Keratinocyte (primary cell): ENCODE measurements at regions not wholly inside any gene's neighbourhood (a gene's known extent, or its start where the extent isn't known, plus 50 kb on each side); places are given as distances from the start of the nearest gene placed in this dataset.

ENCODE experiments used
- DNase-seq: peaks from one replicate; pipeline ENCODE4 v3.0.0-alpha.2; 2011; ENCODE audit warnings: low read depth, missing footprints, low spot score
- FAIRE-seq: peaks from 2 replicates; lab custom pipeline; 2011; peaks lifted over from hg19 to GRCh38; lab: Jason Lieb, UNC
- H2AFZ ChIP-seq: 2 replicates; pipeline ENCODE4 v1.6.0; 2012; ENCODE audit warnings: low read length, control low read depth, inconsistent platforms; ENCODE audit not compliant: control insufficient read depth
- H3K27ac ChIP-seq: 2 replicates; pipeline ENCODE4 v1.5.1; 2011; ENCODE audit warnings: low read length; ENCODE audit not compliant: control insufficient read depth, insufficient read depth
- H3K27me3 ChIP-seq: 3 replicates; pipeline ENCODE4 v1.6.0; 2011; ENCODE audit warnings: low read length; ENCODE audit not compliant: control insufficient read depth, insufficient read depth; ENCODE audit errors: extremely low read depth
- H3K36me3 ChIP-seq, 2 experiments: 2 replicates in 1 of 2; 3 replicates in 1 of 2; pipeline ENCODE4 v1.5.1; 2011; ENCODE audit warnings: low read length in 2 of 2, mild to moderate bottlenecking in 1 of 2; ENCODE audit not compliant: control insufficient read depth in 2 of 2, insufficient read depth in 2 of 2; ENCODE audit errors: extremely low read depth in 1 of 2
- H3K4me1 ChIP-seq: 3 replicates; pipeline ENCODE4 v1.5.1; 2011; ENCODE audit warnings: low read length; ENCODE audit not compliant: control insufficient read depth, insufficient read depth; ENCODE audit errors: extremely low read depth
- H3K4me2 ChIP-seq: 3 replicates; pipeline ENCODE4 v1.6.0; 2011; ENCODE audit warnings: low read depth, low read length; ENCODE audit not compliant: control insufficient read depth, insufficient read depth; ENCODE audit errors: extremely low read depth
- H3K4me3 ChIP-seq, 3 experiments: fragments of 200-600 bp in 1 of 3; sonication (generic) in 1 of 3; 2 replicates in 2 of 3; 3 replicates in 1 of 3; pipeline ENCODE4 v1.5.1; 2011 to 2016; ENCODE audit warnings: low read length in 3 of 3, mild to moderate bottlenecking in 3 of 3, control low read depth in 2 of 3, inconsistent platforms in 1 of 3, low read depth in 1 of 3, mixed read lengths in 1 of 3, mixed run types in 1 of 3, moderate library complexity in 1 of 3; ENCODE audit not compliant: control insufficient read depth in 2 of 3, insufficient read depth in 2 of 3; ENCODE audit errors: extremely low read depth in 1 of 3
- H3K79me2 ChIP-seq: 2 replicates; pipeline ENCODE4 v1.6.0; 2012; ENCODE audit warnings: low read length; ENCODE audit not compliant: control insufficient read depth, insufficient read depth
- H3K9ac ChIP-seq: 3 replicates; pipeline ENCODE4 v1.6.0; 2011; ENCODE audit warnings: low read length; ENCODE audit not compliant: control insufficient read depth, insufficient read depth; ENCODE audit errors: extremely low read depth
- H3K9me1 ChIP-seq: 3 replicates; pipeline ENCODE4 v1.6.0; 2011; ENCODE audit warnings: low read length; ENCODE audit not compliant: control insufficient read depth, insufficient read depth; ENCODE audit errors: extremely low read depth
- H3K9me3 ChIP-seq: 2 replicates; pipeline ENCODE4 v1.5.1; 2012; ENCODE audit warnings: low read depth, low read length; ENCODE audit not compliant: control insufficient read depth
- H4K20me1 ChIP-seq: 3 replicates; pipeline ENCODE4 v1.6.0; 2011; ENCODE audit warnings: low read length; ENCODE audit not compliant: control insufficient read depth, insufficient read depth; ENCODE audit errors: extremely low read depth
- CTCF ChIP-seq, 3 experiments: IDR thresholded peaks in 1 of 3; conservative IDR thresholded peaks in 1 of 3; optimal IDR thresholded peaks in 1 of 3; 2 replicates in 2 of 3; 3 replicates in 1 of 3; pipeline versions ENCODE3 to v1.5.1; 2011; ENCODE audit warnings: low read length in 3 of 3, mild to moderate bottlenecking in 3 of 3, moderate library complexity in 2 of 3, control low read depth in 1 of 3, inconsistent platforms in 1 of 3; ENCODE audit not compliant: insufficient read depth in 2 of 3; ENCODE audit errors: extremely low read depth in 1 of 3
- EZH2 ChIP-seq: IDR thresholded peaks from one replicate; pipeline ENCODE4 v1.6.1; 2012; ENCODE audit warnings: inconsistent platforms, mild to moderate bottlenecking, low read length, moderate library complexity
- dilution Hi-C: fragments of 300-500 bp; cut with MboI; formaldehyde crosslinking; loops from one replicate; pipeline ENCODE4 v1.7.0; 2020; ENCODE audit warnings: low sequenced_read_pairs; ENCODE audit not compliant: extremely low pct_ligation_motif_present

DNA sequence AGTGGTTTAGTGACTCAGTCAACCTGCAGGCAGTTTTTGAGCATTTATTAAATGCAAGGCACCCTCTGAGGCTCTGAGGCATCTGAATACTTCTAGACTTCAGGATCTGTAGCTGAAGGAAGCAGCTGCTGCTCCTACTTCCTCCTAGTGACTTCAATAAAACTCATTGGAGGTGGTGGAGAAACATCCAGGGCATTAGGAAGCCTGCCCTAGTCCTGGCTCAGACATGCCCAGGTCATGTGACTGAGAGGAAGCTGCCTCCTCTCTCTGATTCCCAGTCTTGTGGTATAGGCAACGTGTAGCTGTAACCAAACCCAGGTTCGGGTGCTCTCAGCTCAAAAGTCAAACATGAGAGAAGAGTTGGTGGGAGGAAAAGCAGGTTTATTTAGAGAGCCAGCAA, 287.2 kb upstream of the GYPC start:
- Histone ChIP-seq H3K4me1 (no peaks in the 10 kb centered on the region), H3K36me3 (no peaks in the 10 kb centered on the region), H3K27ac (no peak overlapping the region), H3K9me1 (no peaks in the 10 kb centered on the region), H3K4me2 (no peak overlapping the region), H3K9me3 (peaks cover 6% of the 10 kb centered on the region), H3K4me3 (no peak overlapping the region), H3K79me2 (no peaks in the 10 kb centered on the region), H2AFZ (no peak overlapping the region), H3K9ac (no peak overlapping the region), H3K27me3 (no peaks in the 10 kb centered on the region), H4K20me1 (no peaks in the 10 kb centered on the region)
- DNase-seq (no peak), FAIRE-seq (no peak)
- TF ChIP-seq EZH2 (no peak), CTCF (optimal IDR thresholded peaks at IDR 0.05 in 1 of 3, IDR thresholded peaks at IDR 0.05 in 1 of 3, conservative IDR thresholded peaks at IDR 0.05 in 1 of 3; ENCODE audit: extremely low read depth in 1 of 3, insufficient read depth in 2 of 3, low read length in 3 of 3) (no peak)
- dilution Hi-C loops = no loop called here

- H3K9me1 ChIP-seq = no peaks in the 10 kb centered on the region
- H3K4me3 ChIP-seq = no peak overlapping the region
- no peak overlapping the region for H3K4me2 ChIP-seq
- no peaks in the 10 kb centered on the region for H3K27me3 ChIP-seq
- FAIRE-seq (no peak), DNase-seq (no peak)
- peaks cover 6% of the 10 kb centered on the region for H3K9me3 ChIP-seq
- no peak overlapping the region for H3K27ac ChIP-seq
- H4K20me1 ChIP-seq = no peaks in the 10 kb centered on the region
- no peaks in the 10 kb centered on the region for H3K36me3 ChIP-seq
- no peak overlapping the region for H3K9ac ChIP-seq
- no peaks in the 10 kb centered on the region for H3K79me2 ChIP-seq
- no peaks in the 10 kb centered on the region for H3K4me1 ChIP-seq
- dilution Hi-C loops = no loop called here
- TF ChIP-seq CTCF (optimal IDR thresholded peaks at IDR 0.05 in 1 of 3, IDR thresholded peaks at IDR 0.05 in 1 of 3, conservative IDR thresholded peaks at IDR 0.05 in 1 of 3; ENCODE audit: extremely low read depth in 1 of 3, insufficient read depth in 2 of 3, low read length in 3 of 3) (no peak), EZH2 (no peak)
- no peak overlapping the region for H2AFZ ChIP-seq
These were observed 285.8 kb upstream of the GYPC start for GRCh38 chr2:126370201-126370600.
